SK-MEL-5 (cell line): ENCODE measurements at regions not wholly inside any gene's neighbourhood (a gene's known extent, or its start where the extent isn't known, plus 50 kb on each side); places are given as distances from the start of the nearest gene placed in this dataset.
"Not testable (repeated sequence)": the region's sequence is repeated elsewhere in the genome, so short reads cannot be mapped to it uniquely, and the experiment has no call there.

Experiments
- DNase-seq: peaks from one replicate; pipeline ENCODE4 v3.0.0-alpha.2; 2016; ENCODE audit warnings: low read depth, low spot score
- in situ Hi-C: cut with HindIII; loops from 2 replicates; pipeline ENCODE4 v1.10.0; 2016; ENCODE audit warnings: low sequenced_read_pairs, high pct_unique_total_duplicates, low pct_unique_long_range_greater_than_20kb

GRCh38 chr10:121133901-121134300 is 282.7 kb downstream of the WDR11 start:
- in situ Hi-C loops: no loop called here
- no peak for DNase-seq

GRCh38 chr10:121134711-121135110 is 283.5 kb downstream of the WDR11 start:
- in situ Hi-C loops: no loop called here
- no peak for DNase-seq

GRCh38 chr10:121135512-121135911 is 284.4 kb downstream of the WDR11 start:
- DNase-seq: no peak

GRCh38 chr10:121137533-121137932 is 286.4 kb downstream of the WDR11 start:
- in situ Hi-C loops: no loop called here
- DNase-seq: no peak

More at GRCh38 chr10:121135512-121135911, 284.4 kb downstream of the WDR11 start:
- in situ Hi-C loops: no loop called here

GRCh38 chr10:121138112-121138860 is 287.1 kb downstream of the WDR11 start:
- in situ Hi-C loops: no loop called here
- DNase-seq: no peak

- no peak for DNase-seq
- in situ Hi-C loops: no loop called here
Measured at GRCh38 chr10:121138918-121139317, 287.8 kb downstream of the WDR11 start.

- in situ Hi-C loops: not testable (repeated sequence)
Measured at GRCh38 chr10:121145802-121146395, 294.7 kb downstream of the WDR11 start.

GRCh38 chr10:121148921-121149320 is 297.8 kb downstream of the WDR11 start:
- DNase-seq: no peak
- in situ Hi-C loops: no loop called here

More at GRCh38 chr10:121145802-121146395, 294.7 kb downstream of the WDR11 start:
- not testable (repeated sequence) for DNase-seq

GRCh38 chr10:121152033-121152432 is 300.9 kb downstream of the WDR11 start:
- DNase-seq: no peak
- in situ Hi-C loops: no loop called here

GRCh38 chr10:121152935-121153334 is 301.8 kb downstream of the WDR11 start:
- no peak for DNase-seq
- in situ Hi-C loops: no loop called here

GRCh38 chr10:121154310-121154709 is 303.1 kb downstream of the WDR11 start:
- in situ Hi-C loops: no loop called here
- DNase-seq: no peak

- in situ Hi-C loops: no loop called here
Measured at GRCh38 chr10:121154846-121155245, 303.7 kb downstream of the WDR11 start.

GRCh38 chr10:121155742-121156474 is 304.7 kb downstream of the WDR11 start:
- in situ Hi-C loops: no loop called here
- no peak for DNase-seq

More at GRCh38 chr10:121154846-121155245, 303.7 kb downstream of the WDR11 start:
- DNase-seq: peak; percentile 77

- in situ Hi-C loops: no loop called here
Measured at GRCh38 chr10:121157998-121158397, 306.8 kb downstream of the WDR11 start.

GRCh38 chr10:121158988-121159579 is 307.9 kb downstream of the WDR11 start:
- peak; percentile 52 for DNase-seq
- in situ Hi-C loops: no loop called here

More at GRCh38 chr10:121157998-121158397, 306.8 kb downstream of the WDR11 start:
- DNase-seq: no peak

- in situ Hi-C loops: no loop called here
- DNase-seq: no peak
Measured at GRCh38 chr10:121159670-121160069, 308.5 kb downstream of the WDR11 start.

GRCh38 chr10:121165276-121165675 is 314.1 kb downstream of the WDR11 start:
- in situ Hi-C loops: no loop called here
- DNase-seq: no peak
